ENCODE measurements at regions not wholly inside any gene's neighbourhood (a gene's known extent, or its start where the extent isn't known, plus 50 kb on each side); places are given as distances from the start of the nearest gene placed in this dataset.

GRCh38 chr2:155145758-155146229, 447.3 kb downstream of the KCNJ3 start:
- no peak overlapping the region for H3K14ac ChIP-seq (ENCODE audit: low read length in 2 of 2)
- no peak overlapping the region for H3K4me2 ChIP-seq (ENCODE audit: low read length, poor library complexity, severe bottlenecking)
- no peak overlapping the region for H3K23ac ChIP-seq (ENCODE audit: low read length in 2 of 2)
- no peak overlapping the region for H2AFZ ChIP-seq (ENCODE audit: low read depth, low read length)
- no peak overlapping the region for H2BK15ac ChIP-seq (ENCODE audit: low read depth, poor library complexity, severe bottlenecking)
- H2BK120ac ChIP-seq (ENCODE audit: low read depth, low read length), result no peak overlapping the region
- H2AK5ac ChIP-seq (ENCODE audit: low read length, severe bottlenecking), result no peak overlapping the region
- no peak overlapping the region for H3K4me3 ChIP-seq (ENCODE audit: insufficient read depth in 1 of 2, low read depth in 1 of 2, low read length in 2 of 2)
- H3K27ac ChIP-seq (ENCODE audit: low read length, poor library complexity, severe bottlenecking), result no peak overlapping the region
- no peak overlapping the region for H3K9ac ChIP-seq (ENCODE audit: low read length)
- whole genome bisulfite sequencing, result 40% methylated on average over 3 of the region's 3 CpGs
- H3K27me3 ChIP-seq (ENCODE audit: control insufficient read depth in 1 of 2, insufficient read depth in 1 of 2, low read length in 2 of 2), result no peaks in the 10 kb centered on the region
- H3K79me1 ChIP-seq (replicated peaks; ENCODE audit: low read length, poor library complexity, severe bottlenecking), result no peaks in the 10 kb centered on the region
- H4K8ac ChIP-seq (ENCODE audit: low read length), result no peak overlapping the region
- H4K91ac ChIP-seq (ENCODE audit: low read length), result no peak overlapping the region
- no peaks in the 10 kb centered on the region for H3K36me3 ChIP-seq (ENCODE audit: control insufficient read depth in 1 of 2, insufficient read depth in 2 of 2, low read depth in 1 of 2, low read length in 2 of 2)
- no peak overlapping the region for H3K18ac ChIP-seq (ENCODE audit: low read depth in 1 of 2, low read length in 2 of 2)
- no peaks in the 10 kb centered on the region for H3K4me1 ChIP-seq (ENCODE audit: control insufficient read depth, insufficient read depth, low read depth, low read length)
- DNase-seq, result no peak
- H3K9me3 ChIP-seq (ENCODE audit: control insufficient read depth, low read length), result no peaks in the 10 kb centered on the region
- H2BK12ac ChIP-seq (ENCODE audit: low read length in 2 of 2), result no peak overlapping the region
- H2BK5ac ChIP-seq (ENCODE audit: low read depth, low read length, poor library complexity, severe bottlenecking), result no peak overlapping the region
- H3K4ac ChIP-seq (ENCODE audit: low read depth in 1 of 2, low read length in 2 of 2), result no peak overlapping the region

GRCh38 chr2:155141418-155141817, 442.9 kb downstream of the KCNJ3 start:
- H2BK120ac ChIP-seq (ENCODE audit: low read depth, low read length), result no peak overlapping the region
- H3K79me1 ChIP-seq (replicated peaks; ENCODE audit: low read length, poor library complexity, severe bottlenecking), result no peaks in the 10 kb centered on the region
- no peak overlapping the region for H2BK15ac ChIP-seq (ENCODE audit: low read depth, poor library complexity, severe bottlenecking)
- no peaks in the 10 kb centered on the region for H3K36me3 ChIP-seq (ENCODE audit: control insufficient read depth in 1 of 2, insufficient read depth in 2 of 2, low read depth in 1 of 2, low read length in 2 of 2)
- no peaks in the 10 kb centered on the region for H3K27me3 ChIP-seq (ENCODE audit: control insufficient read depth in 1 of 2, insufficient read depth in 1 of 2, low read length in 2 of 2)
- H2AFZ ChIP-seq (ENCODE audit: low read depth, low read length), result no peak overlapping the region
- no peak overlapping the region for H3K23ac ChIP-seq (ENCODE audit: low read length in 2 of 2)
- no peak overlapping the region for H4K8ac ChIP-seq (ENCODE audit: low read length)
- DNase-seq, result no peak
- H3K9me3 ChIP-seq (ENCODE audit: control insufficient read depth, low read length), result no peaks in the 10 kb centered on the region
- H4K91ac ChIP-seq (ENCODE audit: low read length), result no peak overlapping the region
- H3K4me1 ChIP-seq (ENCODE audit: control insufficient read depth, insufficient read depth, low read depth, low read length), result no peaks in the 10 kb centered on the region
- no peak overlapping the region for H2BK5ac ChIP-seq (ENCODE audit: low read depth, low read length, poor library complexity, severe bottlenecking)
- H3K14ac ChIP-seq (ENCODE audit: low read length in 2 of 2), result no peak overlapping the region
- no peak overlapping the region for H2AK5ac ChIP-seq (ENCODE audit: low read length, severe bottlenecking)
- no peak overlapping the region for H2BK12ac ChIP-seq (ENCODE audit: low read length in 2 of 2)
- H3K18ac ChIP-seq (ENCODE audit: low read depth in 1 of 2, low read length in 2 of 2), result no peak overlapping the region
- 71% methylated on average over 1 of the region's 3 CpGs for WGBS
- H3K4me2 ChIP-seq (ENCODE audit: low read length, poor library complexity, severe bottlenecking), result no peak overlapping the region
- no peak overlapping the region for H3K4ac ChIP-seq (ENCODE audit: low read depth in 1 of 2, low read length in 2 of 2)
- H3K4me3 ChIP-seq (ENCODE audit: insufficient read depth in 1 of 2, low read depth in 1 of 2, low read length in 2 of 2), result no peak overlapping the region
- H3K9ac ChIP-seq (ENCODE audit: low read length), result no peak overlapping the region
- no peak overlapping the region for H3K27ac ChIP-seq (ENCODE audit: low read length, poor library complexity, severe bottlenecking)

- no peak overlapping the region for H3K4me3 ChIP-seq (ENCODE audit: insufficient read depth in 1 of 2, low read depth in 1 of 2, low read length in 2 of 2)
- H3K23ac ChIP-seq (ENCODE audit: low read length in 2 of 2), result no peak overlapping the region
- no peak overlapping the region for H3K14ac ChIP-seq (ENCODE audit: low read length in 2 of 2)
- peaks cover 11% of the 10 kb centered on the region for H3K9me3 ChIP-seq (ENCODE audit: control insufficient read depth, low read length)
- H3K79me1 ChIP-seq (replicated peaks; ENCODE audit: low read length, poor library complexity, severe bottlenecking), result no peaks in the 10 kb centered on the region
- no peak overlapping the region for H2BK15ac ChIP-seq (ENCODE audit: low read depth, poor library complexity, severe bottlenecking)
- no peaks in the 10 kb centered on the region for H3K4me1 ChIP-seq (ENCODE audit: control insufficient read depth, insufficient read depth, low read depth, low read length)
- H4K91ac ChIP-seq (ENCODE audit: low read length), result no peak overlapping the region
- H3K4me2 ChIP-seq (ENCODE audit: low read length, poor library complexity, severe bottlenecking), result no peak overlapping the region
- no peak overlapping the region for H2BK120ac ChIP-seq (ENCODE audit: low read depth, low read length)
- no peak overlapping the region for H3K4ac ChIP-seq (ENCODE audit: low read depth in 1 of 2, low read length in 2 of 2)
- no peaks in the 10 kb centered on the region for H3K27me3 ChIP-seq (ENCODE audit: control insufficient read depth in 1 of 2, insufficient read depth in 1 of 2, low read length in 2 of 2)
- no peak overlapping the region for H2BK12ac ChIP-seq (ENCODE audit: low read length in 2 of 2)
- no peak overlapping the region for H2AFZ ChIP-seq (ENCODE audit: low read depth, low read length)
- no peak overlapping the region for H3K18ac ChIP-seq (ENCODE audit: low read depth in 1 of 2, low read length in 2 of 2)
- no peak overlapping the region for H2BK5ac ChIP-seq (ENCODE audit: low read depth, low read length, poor library complexity, severe bottlenecking)
- H3K36me3 ChIP-seq (ENCODE audit: control insufficient read depth in 1 of 2, insufficient read depth in 2 of 2, low read depth in 1 of 2, low read length in 2 of 2), result no peaks in the 10 kb centered on the region
- H4K8ac ChIP-seq (ENCODE audit: low read length), result no peak overlapping the region
- no peak overlapping the region for H2AK5ac ChIP-seq (ENCODE audit: low read length, severe bottlenecking)
- no peak for DNase-seq
- WGBS, result 96% methylated on average over 4 of the region's 5 CpGs
- no peak overlapping the region for H3K27ac ChIP-seq (ENCODE audit: low read length, poor library complexity, severe bottlenecking)
- H3K9ac ChIP-seq (ENCODE audit: low read length), result no peak overlapping the region
Observed at GRCh38 chr2:155125585-155126230, 427.2 kb downstream of the KCNJ3 start.

GRCh38 chr2:155115846-155116245, 417.4 kb downstream of the KCNJ3 start:
- Histone ChIP-seq H2BK15ac (ENCODE audit: low read depth, poor library complexity, severe bottlenecking) (no peak overlapping the region), H4K91ac (ENCODE audit: low read length) (no peak overlapping the region)

More at GRCh38 chr2:155115846-155116245, 417.4 kb downstream of the KCNJ3 start:
- Histone ChIP-seq H3K4ac (ENCODE audit: low read depth in 1 of 2, low read length in 2 of 2) (no peak overlapping the region), H3K9ac (ENCODE audit: low read length) (no peak overlapping the region), H3K23ac (ENCODE audit: low read length in 2 of 2) (no peak overlapping the region), H3K27me3 (ENCODE audit: control insufficient read depth in 1 of 2, insufficient read depth in 1 of 2, low read length in 2 of 2) (no peaks in the 10 kb centered on the region), H2AK5ac (ENCODE audit: low read length, severe bottlenecking) (no peak overlapping the region), H4K8ac (ENCODE audit: low read length) (no peak overlapping the region), H2AFZ (ENCODE audit: low read depth, low read length) (no peak overlapping the region), H3K4me2 (ENCODE audit: low read length, poor library complexity, severe bottlenecking) (no peak overlapping the region), H2BK120ac (ENCODE audit: low read depth, low read length) (no peak overlapping the region), H3K18ac (ENCODE audit: low read depth in 1 of 2, low read length in 2 of 2) (no peak overlapping the region), H3K79me1 (replicated peaks; ENCODE audit: low read length, poor library complexity, severe bottlenecking) (no peaks in the 10 kb centered on the region), H3K4me3 (ENCODE audit: insufficient read depth in 1 of 2, low read depth in 1 of 2, low read length in 2 of 2) (no peak overlapping the region), H3K14ac (ENCODE audit: low read length in 2 of 2) (no peak overlapping the region), H2BK5ac (ENCODE audit: low read depth, low read length, poor library complexity, severe bottlenecking) (no peak overlapping the region), H3K9me3 (ENCODE audit: control insufficient read depth, low read length) (peaks cover 6% of the 10 kb centered on the region), H3K27ac (ENCODE audit: low read length, poor library complexity, severe bottlenecking) (no peak overlapping the region), H3K36me3 (ENCODE audit: control insufficient read depth in 1 of 2, insufficient read depth in 2 of 2, low read depth in 1 of 2, low read length in 2 of 2) (no peaks in the 10 kb centered on the region), H2BK12ac (ENCODE audit: low read length in 2 of 2) (no peak overlapping the region), H3K4me1 (ENCODE audit: control insufficient read depth, insufficient read depth, low read depth, low read length) (no peaks in the 10 kb centered on the region)
- no peak for DNase-seq
- 88% methylated on average over 1 of the region's 1 CpG for WGBS
